GM19043 (cell line): ENCODE measurements at regions not wholly inside any gene's neighbourhood (a gene's known extent, or its start where the extent isn't known, plus 50 kb on each side); places are given as distances from the start of the nearest gene placed in this dataset.
"Not testable (repeated sequence)": the region's sequence is repeated elsewhere in the genome, so short reads cannot be mapped to it uniquely, and the experiment has no call there.

ENCODE experiments used
- ATAC-seq: cut with Tn5 transposase; IDR thresholded peaks from one replicate; pipeline ENCODE4 v1.9.1; 2021; ENCODE audit warnings: low read depth; ENCODE audit not compliant: unreplicated experiment

GRCh38 chr6:140393665-140394540, 1019.5 kb upstream of the CITED2 start:
- no peak for ATAC-seq

DNA sequence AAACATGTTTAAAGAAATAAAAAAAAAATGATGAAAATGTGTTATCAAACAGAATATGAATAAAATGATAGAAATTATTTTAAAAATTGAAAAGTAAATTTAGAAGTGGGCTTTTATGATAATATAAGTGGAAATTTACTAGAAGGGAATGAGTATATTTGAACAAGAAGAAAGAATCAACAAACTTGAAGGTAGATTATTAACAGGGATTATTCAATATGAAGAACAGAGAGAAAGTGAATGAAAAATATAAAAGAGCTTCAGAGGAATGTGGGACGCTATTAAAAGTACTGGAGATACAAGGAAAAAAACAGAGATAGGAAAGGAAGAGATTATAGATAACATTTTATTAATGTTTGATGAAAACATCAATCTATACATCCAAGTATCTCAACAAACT, 1014.4 kb upstream of the CITED2 start:
- no peak for ATAC-seq

DNA sequence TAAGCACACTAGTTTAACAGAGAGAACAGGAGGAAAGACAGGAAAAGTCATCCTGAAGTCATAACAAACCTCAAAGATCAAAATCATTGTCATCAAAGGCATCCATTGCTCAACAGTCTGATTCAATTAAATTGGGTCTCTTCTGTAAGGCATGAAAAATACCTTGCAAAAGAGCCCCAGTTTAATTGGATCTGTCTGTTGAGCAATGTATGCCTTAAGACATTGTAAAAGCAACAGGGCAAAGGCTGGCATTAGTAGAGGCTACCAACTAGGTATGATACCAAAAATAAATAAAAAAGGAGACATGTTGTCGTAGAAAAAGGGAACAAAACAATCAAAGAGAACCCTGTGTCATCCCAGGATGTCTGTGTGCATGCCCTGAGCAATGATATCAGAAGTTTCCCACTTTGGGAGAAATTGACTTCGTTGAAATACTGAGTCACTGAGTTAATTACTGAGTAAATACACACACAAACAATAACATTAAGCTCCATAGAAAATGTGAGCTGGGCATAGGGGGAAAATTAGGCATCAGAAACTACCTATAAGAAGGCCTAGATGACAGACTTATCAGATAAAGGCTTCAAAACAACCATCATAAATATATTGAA, 1013.8 kb upstream of the CITED2 start:
- no peak for ATAC-seq

DNA sequence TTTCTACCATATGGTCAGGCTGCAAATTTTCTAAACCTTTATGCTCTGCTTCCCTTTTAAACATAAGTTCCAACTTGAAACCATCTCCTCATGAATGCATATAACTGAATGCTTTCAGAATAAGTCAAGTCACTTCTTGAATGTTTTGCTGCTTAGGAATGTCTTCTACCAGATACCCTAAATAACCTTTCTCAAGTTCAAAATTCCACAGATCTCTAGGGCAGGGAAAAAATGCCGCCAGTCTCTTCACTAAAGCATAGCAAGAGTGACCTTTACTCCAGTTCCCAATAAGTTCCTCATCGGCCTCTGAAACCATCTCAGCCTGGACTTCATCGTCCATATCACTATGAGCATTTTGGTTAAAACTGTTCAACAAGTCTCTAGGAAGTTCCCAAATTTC, 1011.2 kb upstream of the CITED2 start:
- ATAC-seq, result no peak

DNA sequence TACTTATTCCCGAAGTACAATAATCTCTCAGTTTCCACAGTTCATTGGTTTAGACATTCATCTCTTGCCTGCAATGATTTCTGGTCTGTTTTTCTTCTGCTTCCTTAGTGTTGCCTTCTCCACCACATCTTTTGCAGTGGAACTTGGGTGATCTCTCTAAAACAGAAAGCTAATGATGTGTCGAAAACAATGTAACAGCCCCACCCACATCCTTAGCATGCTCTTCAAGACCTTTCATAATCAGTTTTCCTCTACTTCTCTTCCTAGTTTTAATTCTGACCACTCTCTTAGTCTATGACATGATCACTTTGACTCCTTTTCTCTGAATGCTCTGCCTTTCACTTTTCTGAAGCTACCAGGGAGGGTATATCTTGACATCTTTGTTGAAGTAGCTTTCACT, 1007.9 kb upstream of the CITED2 start:
- no peak for ATAC-seq

- no peak for ATAC-seq
Measured at GRCh38 chr6:140380427-140381218, 1006.2 kb upstream of the CITED2 start.

DNA sequence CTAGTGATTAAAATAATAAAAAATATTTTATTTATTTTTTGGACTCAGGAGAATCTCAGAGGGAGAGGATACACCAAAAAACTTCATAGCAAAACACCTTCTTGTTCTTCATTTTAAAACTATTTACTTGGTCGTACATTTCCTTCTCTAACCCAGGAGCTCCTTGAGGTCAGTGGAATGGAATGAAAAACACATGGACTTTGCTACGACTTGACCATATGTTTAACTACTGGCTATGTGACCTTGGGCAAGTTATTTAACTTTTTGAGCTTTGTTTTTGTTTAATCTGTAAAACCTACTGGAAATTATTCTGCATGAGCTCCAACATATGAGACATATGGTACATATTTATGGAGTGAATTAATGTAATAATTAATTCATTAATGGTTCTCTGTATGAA, 1005.5 kb upstream of the CITED2 start:
- ATAC-seq, result no peak

GRCh38 chr6:140376209-140376608, 1001.8 kb upstream of the CITED2 start:
- no peak for ATAC-seq

- not testable (repeated sequence) for ATAC-seq
Measured at GRCh38 chr6:140373728-140374127, 999.3 kb upstream of the CITED2 start.

GRCh38 chr6:140372064-140372463, 997.6 kb upstream of the CITED2 start:
- no peak for ATAC-seq

GRCh38 chr6:140370976-140371870, 996.8 kb upstream of the CITED2 start:
- ATAC-seq, result no peak

- ATAC-seq, result no peak
Measured at GRCh38 chr6:140370441-140370840, 996.0 kb upstream of the CITED2 start.

DNA sequence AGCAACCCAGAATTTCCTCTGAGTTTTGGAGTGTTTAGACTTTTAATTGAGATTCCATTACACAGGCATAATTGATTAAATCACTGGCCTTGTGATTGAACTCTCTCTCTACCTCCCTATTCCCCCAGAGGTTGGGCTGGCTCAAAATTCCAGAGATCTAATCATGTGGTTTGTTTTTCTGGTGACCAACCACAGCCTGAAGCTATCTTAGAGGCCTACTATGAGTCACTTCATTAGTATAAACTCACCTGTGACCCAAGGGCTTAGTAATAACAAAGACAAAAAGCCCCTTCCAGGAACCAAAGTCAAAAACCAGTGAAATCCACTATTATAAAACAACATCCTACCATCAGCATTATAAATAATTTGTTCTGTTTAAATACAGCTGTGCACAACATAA, 992.5 kb upstream of the CITED2 start:
- no peak for ATAC-seq

GRCh38 chr6:140364916-140365315, 990.5 kb upstream of the CITED2 start:
- ATAC-seq, result no peak

DNA sequence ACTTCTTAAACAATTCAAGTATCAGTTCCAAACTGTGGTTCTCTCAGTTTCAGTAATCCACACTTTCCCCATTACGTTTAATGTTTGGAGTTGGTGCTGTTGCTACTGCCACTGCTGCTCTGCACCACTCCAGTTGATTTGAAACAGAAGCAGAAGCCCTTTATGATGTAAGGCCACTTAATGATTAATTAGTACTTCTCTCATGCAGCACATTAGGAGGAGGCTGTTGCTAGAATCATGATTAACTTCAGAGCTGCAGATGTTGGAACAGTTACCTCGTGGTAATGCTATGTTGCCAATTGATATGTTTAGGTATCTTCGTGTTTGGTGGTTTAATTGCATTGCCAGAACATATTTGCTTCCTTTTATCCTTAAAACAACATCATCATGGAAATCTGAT, 986.2 kb upstream of the CITED2 start:
- ATAC-seq, result no peak

DNA sequence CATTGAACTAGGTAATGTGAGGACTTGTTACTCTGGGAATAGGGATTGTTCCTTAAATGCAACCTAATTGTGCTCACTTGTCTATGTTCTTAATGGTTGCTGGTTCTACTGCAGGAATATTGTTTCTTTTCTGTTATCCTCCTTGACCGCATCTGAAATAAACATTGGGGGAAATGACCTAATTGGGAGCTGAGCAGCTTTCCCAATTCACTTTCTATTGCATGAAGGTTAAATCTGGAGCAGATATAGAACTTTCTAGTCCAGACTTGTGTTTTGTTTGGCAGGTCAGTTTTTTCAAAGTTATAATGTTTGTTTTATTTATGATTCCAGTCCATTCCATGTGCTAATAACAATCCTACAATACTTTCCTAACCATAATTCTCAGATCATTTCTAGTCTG, 981.0 kb upstream of the CITED2 start:
- no peak for ATAC-seq

GRCh38 chr6:140354296-140354695, 979.8 kb upstream of the CITED2 start:
- no peak for ATAC-seq

GRCh38 chr6:140353536-140353935, 979.1 kb upstream of the CITED2 start:
- no peak for ATAC-seq

GRCh38 chr6:140346428-140346827, 972.0 kb upstream of the CITED2 start:
- no peak for ATAC-seq

- ATAC-seq, result no peak
Measured at GRCh38 chr6:140345935-140346334, 971.5 kb upstream of the CITED2 start.
